ENCODE measurements at regions not wholly inside any gene's neighbourhood (a gene's known extent, or its start where the extent isn't known, plus 50 kb on each side); places are given as distances from the start of the nearest gene placed in this dataset.
A peak's percentile ranks its signal among the peaks of the same experiment; 100 is the strongest.

DNA sequence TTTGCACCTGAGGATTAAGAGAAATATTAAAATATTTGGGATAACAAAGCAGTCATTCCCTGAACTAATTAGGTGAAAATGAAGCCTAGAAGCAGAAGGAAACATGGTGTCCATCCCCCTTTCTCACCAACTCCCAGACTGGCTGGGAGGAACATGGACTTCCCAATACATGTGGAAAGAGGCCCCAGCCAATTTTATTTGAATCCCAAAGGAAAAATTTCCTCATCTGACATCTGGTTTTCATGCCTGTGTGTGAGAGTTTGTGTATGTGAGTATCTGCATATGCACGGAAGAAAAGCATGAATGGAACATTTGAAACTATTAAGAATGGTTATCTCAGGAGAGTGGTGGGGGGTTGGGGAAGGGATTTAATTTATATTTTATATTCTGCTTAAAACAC, 84.3 kb downstream of the COPS8 start:
- DNase-seq (ENCODE audit: low read depth in 2 of 2) = no peak

GRCh38 chr2:237171396-237171795, 85.7 kb downstream of the COPS8 start:
- peak in 1 of 2 donors; percentile 14 for DNase-seq (ENCODE audit: low read depth in 2 of 2)

DNA sequence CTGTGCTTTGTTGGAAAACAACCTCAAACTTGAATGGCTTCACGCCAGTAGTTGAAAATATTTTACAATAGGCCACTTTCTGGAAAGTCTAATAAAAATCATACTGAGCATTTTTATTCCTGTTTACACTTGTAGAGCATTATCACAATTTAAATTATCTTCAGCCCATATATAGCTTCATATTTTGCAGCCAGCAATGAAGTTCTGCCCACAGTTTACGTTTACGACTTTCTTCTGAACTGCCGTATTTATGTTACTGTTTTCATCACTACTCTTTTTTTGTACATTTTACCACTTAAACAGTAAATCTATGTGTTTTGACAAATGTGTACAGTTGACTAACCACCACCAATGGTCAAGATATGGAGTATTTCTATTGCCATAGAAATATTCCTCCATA, 86.2 kb downstream of the COPS8 start:
- no peak for DNase-seq (ENCODE audit: low read depth in 2 of 2)

DNA sequence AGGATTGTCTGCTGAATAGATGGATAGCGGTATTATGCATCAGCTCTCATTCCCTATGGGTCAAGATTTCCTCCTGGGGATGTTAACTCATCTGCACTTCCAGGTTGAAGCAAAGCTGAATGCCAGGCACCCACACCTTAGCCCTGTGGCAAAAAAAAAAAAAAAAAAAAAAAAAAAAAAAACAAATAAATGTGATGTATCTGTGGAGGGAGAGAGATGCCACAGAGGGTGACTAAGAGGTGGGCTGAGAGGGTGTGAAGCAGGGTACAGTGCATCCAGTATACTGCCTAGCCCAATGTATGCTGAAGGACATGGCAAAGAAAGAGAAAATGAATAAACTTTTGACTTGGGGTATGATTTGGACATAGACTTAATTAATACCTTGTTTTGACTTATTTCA, 91.4 kb downstream of the COPS8 start:
- no peak for DNase-seq (ENCODE audit: low read depth in 2 of 2)

DNA sequence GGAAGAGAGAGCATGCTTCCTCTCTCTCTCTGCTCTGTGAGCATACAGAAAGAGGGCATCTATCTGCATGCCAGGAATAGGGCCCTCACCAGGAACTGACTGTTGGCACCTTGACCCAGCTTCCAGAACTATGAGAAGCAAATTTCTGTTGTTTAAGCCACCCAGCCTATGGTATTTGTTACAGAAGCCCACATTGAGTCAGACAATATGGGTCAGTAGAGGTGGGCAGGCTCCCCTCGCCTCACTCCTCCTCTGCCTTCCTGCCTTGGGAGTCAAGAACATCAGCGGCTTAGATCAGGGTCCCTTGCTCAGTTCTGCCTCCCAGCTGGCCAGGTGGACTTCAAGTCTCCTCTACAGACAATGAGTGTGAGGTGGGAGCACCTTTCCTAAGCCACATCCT, 92.3 kb downstream of the COPS8 start:
- no peak for DNase-seq (ENCODE audit: low read depth in 2 of 2)

- no peak for DNase-seq (ENCODE audit: low read depth in 2 of 2)
Observed at GRCh38 chr2:237178396-237178795, 92.7 kb downstream of the COPS8 start.

DNA sequence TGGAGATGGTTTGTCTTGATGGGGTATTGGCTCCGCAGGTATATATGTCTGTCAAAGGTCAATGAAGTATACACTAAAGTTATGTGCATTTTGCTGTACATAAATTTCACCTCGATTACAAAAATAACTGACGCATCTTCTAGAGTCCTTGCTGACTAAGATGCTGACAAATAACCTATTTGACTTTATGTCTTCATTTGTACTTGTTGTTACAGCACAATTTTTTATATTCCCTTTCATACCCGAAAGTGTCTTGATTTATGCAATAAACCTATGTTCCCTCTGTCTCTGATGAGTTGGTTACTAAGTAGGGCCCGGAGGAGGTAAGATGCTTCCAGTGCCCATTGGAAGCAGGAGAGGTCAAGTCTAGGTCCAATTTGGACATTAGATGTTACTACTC, 93.5 kb downstream of the COPS8 start:
- DNase-seq (ENCODE audit: low read depth in 2 of 2) = no peak

DNA sequence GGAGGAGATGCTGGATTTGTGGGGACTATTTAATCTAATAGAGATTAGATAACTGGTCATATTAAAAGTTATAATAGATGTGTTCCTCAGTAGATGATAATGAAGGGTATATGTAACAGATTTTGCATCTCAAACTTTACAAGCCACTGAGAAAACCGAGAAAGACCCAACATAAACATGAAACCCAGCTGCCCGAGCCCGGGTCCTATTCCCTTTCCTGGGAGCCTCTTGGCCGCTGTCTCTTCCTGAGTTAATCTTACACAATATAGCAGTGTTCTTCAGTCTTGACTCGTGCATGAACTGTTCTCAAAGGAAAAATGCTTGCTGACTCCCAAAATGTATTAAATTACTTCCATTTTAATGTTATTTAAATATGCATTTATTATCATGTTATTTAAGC, 94.5 kb downstream of the COPS8 start:
- no peak for DNase-seq (ENCODE audit: low read depth in 2 of 2)

DNA sequence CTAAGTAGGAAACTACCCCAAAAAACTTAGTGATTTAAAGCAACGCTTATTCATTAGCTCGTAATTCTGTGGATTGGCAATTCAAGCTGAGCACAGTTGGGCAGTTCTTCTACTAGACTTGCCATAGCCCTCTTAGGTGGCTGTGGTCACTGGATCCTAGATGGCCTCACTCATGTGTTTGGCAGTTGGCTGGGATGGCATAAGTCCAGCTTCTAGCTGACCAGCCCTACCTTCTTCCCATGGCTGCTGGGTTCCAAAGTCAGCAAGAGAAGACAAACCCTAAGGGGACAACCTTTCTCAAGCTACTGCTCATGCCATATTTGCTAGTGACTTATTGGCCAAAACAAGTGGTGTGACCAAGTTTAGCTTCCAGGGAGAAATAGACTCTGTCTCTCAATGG, 95.3 kb downstream of the COPS8 start:
- no peak for DNase-seq (ENCODE audit: low read depth in 2 of 2)

DNA sequence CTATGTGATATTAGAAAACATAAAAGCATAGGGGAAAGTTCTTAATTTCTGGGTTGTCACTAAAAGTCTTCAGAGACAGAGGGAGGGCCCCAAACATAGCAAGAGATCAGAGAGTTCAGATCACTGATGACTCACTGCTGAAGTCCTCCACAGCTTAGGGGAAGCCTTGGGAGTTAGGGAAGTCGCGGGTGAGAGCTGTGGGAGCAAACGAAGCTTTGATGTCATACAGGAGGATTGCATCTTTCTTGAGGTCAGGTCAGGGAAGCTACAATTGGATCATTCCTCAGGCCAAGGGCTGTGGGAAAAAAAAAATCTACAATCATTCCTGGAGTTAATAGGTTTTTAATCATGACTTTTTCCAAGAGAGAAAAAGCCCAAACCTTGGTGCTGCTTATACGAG, 96.2 kb downstream of the COPS8 start:
- DNase-seq (ENCODE audit: low read depth in 2 of 2) = no peak

DNA sequence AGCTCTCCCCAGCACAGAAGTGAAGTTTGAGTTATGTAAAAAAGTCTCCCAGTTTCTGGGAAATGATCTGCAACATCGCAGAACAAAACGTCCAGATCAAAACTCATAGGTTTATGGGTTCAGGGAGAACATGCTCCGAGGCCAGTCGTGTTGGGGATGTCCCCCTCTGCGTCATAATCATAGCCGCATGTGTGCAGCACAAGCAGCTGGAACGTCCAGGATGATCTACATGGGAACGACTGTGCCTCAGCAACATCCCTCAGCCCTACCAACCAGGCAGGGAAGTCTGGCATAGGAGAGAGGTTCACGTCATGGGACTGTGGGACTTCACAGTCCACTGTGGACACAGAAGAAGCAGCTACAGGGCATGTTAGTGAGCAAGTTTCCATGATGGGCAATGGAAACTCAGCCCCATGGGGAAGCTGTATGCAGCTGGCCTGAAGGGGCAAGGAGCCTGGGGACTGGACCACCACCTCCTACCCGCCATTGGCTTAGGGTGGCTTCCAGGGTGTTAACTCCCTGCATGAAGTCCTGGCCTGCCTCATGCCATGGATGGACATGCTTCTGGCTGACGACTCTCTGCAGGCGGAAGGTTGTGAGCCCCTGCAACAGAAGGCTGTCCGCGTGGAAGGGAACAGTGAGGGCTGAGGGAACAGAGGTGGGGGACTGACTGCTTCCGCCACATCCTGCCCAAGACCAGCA, 96.9 kb downstream of the COPS8 start:
- DNase-seq (ENCODE audit: low read depth in 2 of 2) = no peak

DNA sequence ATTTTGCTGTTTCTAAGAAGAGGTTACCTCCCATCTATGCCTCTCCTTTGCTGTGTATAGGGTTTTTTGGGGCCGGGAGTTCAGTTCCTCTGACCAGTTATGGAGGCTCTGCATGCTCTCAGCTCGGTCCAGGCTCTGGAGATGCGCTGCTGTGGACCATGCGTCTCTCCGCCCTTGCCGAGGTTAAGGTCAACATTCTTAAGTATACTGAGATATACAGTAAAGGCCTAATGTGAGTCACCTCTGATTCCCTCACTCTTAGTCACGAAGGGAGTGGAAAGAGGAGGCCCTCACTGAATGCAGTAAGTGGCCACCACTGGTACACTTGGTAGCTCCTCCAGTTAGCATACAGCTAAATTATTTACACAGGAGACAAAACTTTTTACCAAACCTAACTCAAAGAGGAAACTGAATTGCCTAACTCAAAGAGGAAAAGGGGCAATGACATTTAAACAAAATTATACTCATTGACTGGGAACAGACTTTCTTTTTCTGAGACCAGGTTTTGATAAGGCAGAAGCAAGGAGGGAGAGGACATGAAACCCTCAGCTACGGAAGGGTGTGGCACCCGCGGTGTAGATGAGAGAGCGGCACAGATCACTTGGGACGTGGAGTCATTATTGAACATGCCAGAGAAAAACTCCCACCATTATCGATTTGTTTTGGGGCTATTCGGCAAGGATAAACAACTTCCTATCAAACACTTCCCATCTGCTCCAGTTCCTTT, 98.7 kb downstream of the COPS8 start:
- no peak for DNase-seq (ENCODE audit: low read depth in 2 of 2)

DNA sequence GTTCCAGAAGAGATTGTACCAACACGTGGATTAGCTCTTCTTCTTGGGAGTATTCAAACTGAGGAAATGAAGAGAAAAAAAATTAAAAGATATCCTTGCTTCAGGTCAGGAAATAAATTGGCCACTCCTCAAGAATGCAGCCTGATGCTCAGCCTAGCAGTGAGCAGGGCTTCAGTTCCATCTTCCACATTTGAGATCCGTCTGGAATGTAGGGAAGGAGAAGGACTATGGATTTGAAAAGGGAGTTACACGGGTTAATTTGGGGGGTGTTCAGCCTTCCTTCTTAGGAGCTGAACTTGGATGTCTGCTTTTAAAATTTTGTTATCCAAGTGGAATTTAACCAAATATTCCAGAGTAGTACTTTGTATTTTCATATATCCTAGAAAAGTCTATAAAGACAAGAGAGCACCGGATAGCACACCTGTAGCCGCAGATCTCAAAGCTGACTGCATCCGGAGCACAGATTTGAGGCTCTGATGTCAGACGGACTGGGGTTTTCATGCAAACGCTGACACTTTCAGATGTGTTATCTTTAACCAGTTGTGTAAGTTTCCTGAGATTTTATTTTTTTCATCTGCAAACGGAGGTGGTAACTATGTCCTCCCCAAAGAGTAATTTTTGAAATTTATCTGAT, 99.3 kb downstream of the COPS8 start:
- DNase-seq (ENCODE audit: low read depth in 2 of 2) = no peak

GRCh38 chr2:237185553-237185925, 99.8 kb downstream of the COPS8 start:
- DNase-seq (ENCODE audit: low read depth in 2 of 2) = no peak

GRCh38 chr2:237189799-237190198, 104.1 kb downstream of the COPS8 start:
- DNase-seq (ENCODE audit: low read depth in 2 of 2) = no peak

- DNase-seq (ENCODE audit: low read depth in 2 of 2) = no peak
Observed at GRCh38 chr2:237190966-237191713, 105.5 kb downstream of the COPS8 start.

DNA sequence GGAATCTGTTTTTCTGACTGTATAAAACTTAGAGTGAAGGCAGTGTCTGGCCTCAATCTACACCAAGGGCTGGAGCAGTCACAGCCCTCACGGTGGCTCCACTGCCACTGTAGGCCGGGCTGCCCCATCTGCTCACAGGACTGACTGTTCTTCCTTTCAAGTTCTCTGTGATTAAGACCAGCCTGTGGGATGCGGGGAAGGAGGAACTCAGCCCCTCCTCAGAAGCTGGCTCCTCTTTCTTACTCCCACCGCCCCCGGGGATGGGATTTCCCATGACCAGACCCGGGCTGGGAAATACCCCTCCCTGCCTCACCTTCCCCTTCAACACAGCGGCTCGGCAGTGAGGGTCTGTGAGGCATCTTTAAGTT, 106.0 kb downstream of the COPS8 start:
- no peak for DNase-seq (ENCODE audit: low read depth in 2 of 2)

DNA sequence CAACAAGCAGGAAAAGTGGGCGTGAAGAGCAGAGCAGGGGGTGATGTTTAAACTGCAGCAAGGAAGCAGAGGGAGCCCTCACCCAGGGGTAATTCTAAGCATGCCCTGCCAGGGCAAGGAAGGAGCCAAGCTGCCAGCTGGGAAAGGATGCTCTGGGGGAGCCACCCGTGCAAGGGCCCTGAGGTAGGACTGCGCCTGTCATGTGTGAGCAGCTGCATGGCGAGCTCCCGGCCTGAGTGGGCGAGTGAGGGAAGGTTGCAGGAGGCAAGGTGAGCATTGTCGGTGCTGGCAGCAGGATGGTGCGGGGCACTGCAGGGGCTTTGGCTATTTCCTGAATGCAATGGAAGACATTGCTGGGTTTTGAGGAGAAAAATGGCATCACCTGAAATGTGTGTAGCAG, 107.2 kb downstream of the COPS8 start:
- DNase-seq (ENCODE audit: low read depth in 2 of 2) = no peak

DNA sequence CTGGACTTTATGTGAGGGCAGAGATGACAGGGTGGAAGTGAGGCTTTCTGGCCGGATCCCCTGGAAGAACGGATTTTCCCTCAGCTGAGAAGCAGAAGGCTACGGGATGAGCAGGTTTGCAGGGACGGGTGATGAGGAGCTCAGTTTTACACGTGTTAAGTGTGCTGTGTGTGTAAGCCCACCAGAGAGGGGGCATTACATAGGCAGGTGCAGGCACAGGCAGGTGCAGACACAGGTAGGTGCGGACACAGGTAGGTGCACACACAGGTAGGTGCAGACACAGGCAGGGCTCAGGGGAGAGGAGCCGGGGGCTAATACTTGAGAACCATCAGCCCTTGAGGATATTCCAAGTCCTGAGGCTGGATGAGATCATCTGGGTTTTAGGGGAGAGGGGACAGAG, 107.7 kb downstream of the COPS8 start:
- DNase-seq (ENCODE audit: low read depth in 2 of 2) = no peak

- no peak for DNase-seq (ENCODE audit: low read depth in 2 of 2)
Observed at GRCh38 chr2:237194081-237194480, 108.4 kb downstream of the COPS8 start.

GRCh38 chr2:237194906-237195305, 109.2 kb downstream of the COPS8 start:
- no peak for DNase-seq (ENCODE audit: low read depth in 2 of 2)

- DNase-seq (ENCODE audit: low read depth in 2 of 2) = no peak
Observed at GRCh38 chr2:237195396-237196120, 109.9 kb downstream of the COPS8 start.
